GM23248 (cell line): ENCODE measurements at regions not wholly inside any gene's neighbourhood (a gene's known extent, or its start where the extent isn't known, plus 50 kb on each side); places are given as distances from the start of the nearest gene placed in this dataset.

ENCODE experiments used
- DNase-seq: peaks from one replicate; pipeline ENCODE4 v3.0.0-alpha.2; 2015
- H2AFZ ChIP-seq: fragments of 200-600 bp; sonication (generic); 2 replicates; pipeline ENCODE4 v1.6.1; 2016; ENCODE audit warnings: antibody characterized with exemption
- H3F3A ChIP-seq: fragments of 200-600 bp; sonication (generic); 2 replicates; pipeline ENCODE4 v1.6.1; 2016; ENCODE audit warnings: mild to moderate bottlenecking, antibody characterized with exemption, mixed run types; ENCODE audit not compliant: insufficient read depth
- H3K27ac ChIP-seq: fragments of 200-600 bp; sonication (generic); 2 replicates; pipeline ENCODE4 v1.5.1; 2016; ENCODE audit warnings: mild to moderate bottlenecking
- H3K27me3 ChIP-seq: fragments of 200-600 bp; sonication (generic); replicated peaks from 2 replicates; pipeline ENCODE4 v1.6.1; 2016; ENCODE audit warnings: mild to moderate bottlenecking; ENCODE audit not compliant: insufficient read depth
- H3K36me3 ChIP-seq: fragments of 200-600 bp; sonication (generic); 2 replicates; pipeline ENCODE4 v1.6.1; 2016; ENCODE audit warnings: low read depth, mild to moderate bottlenecking
- H3K4me1 ChIP-seq: fragments of 200-600 bp; sonication (generic); 2 replicates; pipeline ENCODE4 v1.6.1; 2016; ENCODE audit warnings: mild to moderate bottlenecking; ENCODE audit not compliant: insufficient read depth
- H3K4me2 ChIP-seq: fragments of 200-600 bp; sonication (generic); one replicate; pipeline ENCODE4 v1.6.1; 2016; ENCODE audit warnings: mild to moderate bottlenecking; ENCODE audit not compliant: unreplicated experiment
- H3K4me3 ChIP-seq: fragments of 200-600 bp; sonication (generic); 2 replicates; pipeline ENCODE4 v1.5.1; 2016; ENCODE audit warnings: mild to moderate bottlenecking
- H3K79me2 ChIP-seq: fragments of 200-600 bp; sonication (generic); 2 replicates; pipeline ENCODE4 v1.6.1; 2016; ENCODE audit warnings: mild to moderate bottlenecking; ENCODE audit not compliant: insufficient read depth
- H3K9ac ChIP-seq: fragments of 200-600 bp; sonication (generic); 2 replicates; pipeline ENCODE4 v1.6.1; 2016; ENCODE audit warnings: mild to moderate bottlenecking
- H3K9me2 ChIP-seq: fragments of 200-600 bp; sonication (generic); 2 replicates; pipeline ENCODE4 v1.6.1; 2016; ENCODE audit warnings: mixed run types, mild to moderate bottlenecking, moderate library complexity; ENCODE audit not compliant: insufficient read depth
- H3K9me3 ChIP-seq: fragments of 200-600 bp; sonication (generic); one replicate; pipeline ENCODE4 v1.6.1; 2017; ENCODE audit warnings: low read depth
- H4K20me1 ChIP-seq: fragments of 200-600 bp; sonication (generic); 2 replicates; pipeline ENCODE4 v1.6.0; 2016; ENCODE audit not compliant: insufficient read depth
- EZH2 ChIP-seq: fragments of 200-600 bp; sonication (generic); IDR thresholded peaks from 2 replicates; pipeline ENCODE4 v1.6.1; 2018; ENCODE audit warnings: antibody characterized with exemption, mild to moderate bottlenecking; ENCODE audit not compliant: insufficient read depth, poor library complexity, severe bottlenecking
- EZH2phosphoT487 ChIP-seq: fragments of 200-600 bp; sonication (generic); IDR thresholded peaks from 2 replicates; pipeline ENCODE4 v1.6.1; 2018; ENCODE audit warnings: antibody characterized with exemption, moderate library complexity, mild to moderate bottlenecking, low read depth; ENCODE audit not compliant: insufficient read depth
- WGBS, 2 experiments: methylation state at CpG; one replicate each; pipeline ENCODE4 v1.1.6; 2015 to 2017; ENCODE audit warnings: low lambda C conversion rate in 2 of 2, low coverage in 1 of 2; ENCODE audit errors: missing lambda C conversion rate in 2 of 2; 5-methylcytosine and 5-hydroxymethylcytosine counted together
- in situ Hi-C: fragments of 300-500 bp; cut with MboI; formaldehyde crosslinking; loops from 2 replicates; pipeline ENCODE4 v1.15.0; 2020

GRCh38 chr5:58145397-58145934, 314.4 kb downstream of the PLK2 start:
- Histone ChIP-seq H3K4me2 (no peak overlapping the region), H2AFZ (no peak overlapping the region), H4K20me1 (no peaks in the 10 kb centered on the region), H3K9me3 (no peaks in the 10 kb centered on the region), H3K4me1 (peaks cover 10% of the 10 kb centered on the region), H3K4me3 (no peak overlapping the region), H3F3A (peaks cover 10% of the 10 kb centered on the region; the same call in 1 of the 2 replicates), H3K27ac (no peak overlapping the region), H3K9me2 (no peaks in the 10 kb centered on the region), H3K27me3 (no peaks in the 10 kb centered on the region), H3K36me3 (no peaks in the 10 kb centered on the region), H3K9ac (no peak overlapping the region), H3K79me2 (no peaks in the 10 kb centered on the region)
- in situ Hi-C loops, result no loop called here
- TF ChIP-seq EZH2 (no peak), EZH2phosphoT487 (no peak)
- no peak for DNase-seq
- 91 to 94% methylated on average over 11 of the region's 11 CpGs for WGBS, 2 experiments

GRCh38 chr5:58143727-58144126, 316.2 kb downstream of the PLK2 start:
- H3K27me3 ChIP-seq, result no peaks in the 10 kb centered on the region
- no peaks in the 10 kb centered on the region for H4K20me1 ChIP-seq
- H3K27ac ChIP-seq, result no peak overlapping the region
- in situ Hi-C loops, result no loop called here
- H3K9me3 ChIP-seq, result no peaks in the 10 kb centered on the region
- H3K9ac ChIP-seq, result no peak overlapping the region
- H3K36me3 ChIP-seq, result no peaks in the 10 kb centered on the region
- 97 to 98% methylated on average over 2 of the region's 2 CpGs for WGBS, 2 experiments
- no peak for DNase-seq
- no peaks in the 10 kb centered on the region for H3K9me2 ChIP-seq
- no peak overlapping the region for H3K4me3 ChIP-seq
- H3F3A ChIP-seq, result peaks cover 2% of the 10 kb centered on the region; the same call in 1 of the 2 replicates
- H2AFZ ChIP-seq, result no peak overlapping the region
- no peak overlapping the region for H3K4me2 ChIP-seq
- TF ChIP-seq EZH2phosphoT487 (no peak), EZH2 (no peak)
- H3K79me2 ChIP-seq, result no peaks in the 10 kb centered on the region
- H3K4me1 ChIP-seq, result no peaks in the 10 kb centered on the region

DNA sequence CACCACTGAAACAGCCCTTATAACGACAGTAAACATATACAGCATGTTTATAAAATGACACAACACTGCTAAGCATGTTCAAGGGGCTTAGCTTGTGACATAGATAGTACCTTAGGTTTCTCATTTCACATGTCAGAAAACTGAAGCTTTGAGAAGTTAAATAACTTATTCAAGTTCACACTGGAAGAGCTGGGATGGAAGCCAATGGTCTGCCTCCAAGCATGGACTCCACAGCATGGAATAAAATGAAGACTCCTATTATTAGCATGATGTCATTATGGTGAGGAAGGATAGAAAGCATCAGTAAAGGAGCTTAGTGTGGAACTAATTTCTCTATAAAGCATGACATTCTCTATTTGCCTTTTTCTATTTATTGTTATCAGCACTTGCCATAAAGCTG, 316.7 kb downstream of the PLK2 start:
- Histone ChIP-seq H3K27me3 (no peaks in the 10 kb centered on the region), H3K27ac (no peak overlapping the region), H2AFZ (no peak overlapping the region), H3K36me3 (no peaks in the 10 kb centered on the region), H3K9me3 (no peaks in the 10 kb centered on the region), H4K20me1 (no peaks in the 10 kb centered on the region), H3F3A (no peaks in the 10 kb centered on the region), H3K4me2 (no peak overlapping the region), H3K9me2 (no peaks in the 10 kb centered on the region), H3K4me3 (no peak overlapping the region), H3K4me1 (no peaks in the 10 kb centered on the region), H3K79me2 (no peaks in the 10 kb centered on the region), H3K9ac (no peak overlapping the region)
- no peak for DNase-seq
- 76 to 78% methylated on average over 1 of the region's 1 CpG for WGBS, 2 experiments
- no peak for TF ChIP-seq EZH2phosphoT487
- TF ChIP-seq EZH2, result no peak
- in situ Hi-C loops, result no loop called here

DNA sequence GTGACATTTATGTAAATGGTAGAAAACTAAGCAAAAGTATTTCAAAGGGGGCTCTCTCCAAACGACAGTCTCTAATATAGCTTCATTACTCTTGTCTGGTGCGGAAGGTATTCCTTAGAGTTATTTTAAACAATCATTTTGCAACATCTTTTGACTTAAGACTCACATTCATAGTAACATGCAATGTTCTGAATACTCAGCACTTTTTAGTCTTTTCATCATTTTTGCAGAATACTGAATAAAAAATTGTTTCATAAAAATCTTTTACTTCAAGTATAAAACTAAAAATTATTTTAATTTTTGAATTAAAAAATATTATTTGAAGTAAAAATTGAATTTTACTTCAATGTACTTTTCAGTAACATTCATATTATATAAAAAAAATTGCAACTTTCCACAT, 321.1 kb downstream of the PLK2 start:
- TF ChIP-seq EZH2 (no peak), EZH2phosphoT487 (no peak)
- 93 to 94% methylated on average over 2 of the region's 2 CpGs for WGBS, 2 experiments

DNA sequence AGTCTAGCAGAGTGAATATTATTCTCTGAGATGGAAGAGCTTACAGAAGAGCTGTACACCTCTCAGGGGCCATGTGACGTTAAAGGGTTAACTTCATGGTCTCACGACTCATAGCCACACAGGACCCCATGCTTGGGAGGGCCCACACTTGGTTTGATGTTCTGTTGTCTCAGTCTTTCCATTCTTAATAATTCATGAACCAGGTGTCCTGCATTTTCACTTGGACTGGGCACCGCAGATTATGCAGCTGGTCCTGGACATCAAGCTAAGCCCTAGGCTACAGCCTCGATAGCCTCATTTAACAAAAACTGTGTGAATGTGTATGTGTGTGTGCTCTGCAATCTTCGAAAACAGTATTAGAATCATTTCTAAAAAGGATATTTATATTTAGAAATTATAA, 323.5 kb downstream of the PLK2 start:
- DNase-seq, result no peak
- 79 to 83% methylated on average over 5 of the region's 5 CpGs for WGBS, 2 experiments

More for the DNA sequence above, 321.1 kb downstream of the PLK2 start:
- in situ Hi-C loops, result no loop called here
- Histone ChIP-seq H3K4me2 (no peak overlapping the region), H3K27ac (no peak overlapping the region), H3K36me3 (no peaks in the 10 kb centered on the region), H3K4me1 (peaks cover 20% of the 10 kb centered on the region), H3K79me2 (no peaks in the 10 kb centered on the region), H2AFZ (no peak overlapping the region), H3K9me2 (no peaks in the 10 kb centered on the region), H3F3A (peaks cover 21% of the 10 kb centered on the region), H3K27me3 (no peaks in the 10 kb centered on the region), H4K20me1 (no peaks in the 10 kb centered on the region), H3K9me3 (no peaks in the 10 kb centered on the region), H3K4me3 (no peak overlapping the region), H3K9ac (no peak overlapping the region)
- no peak for DNase-seq

More for the DNA sequence above, 323.5 kb downstream of the PLK2 start:
- no peaks in the 10 kb centered on the region for H4K20me1 ChIP-seq
- no peaks in the 10 kb centered on the region for H3K79me2 ChIP-seq
- no peaks in the 10 kb centered on the region for H3K9me2 ChIP-seq
- H3K9ac ChIP-seq, result no peak overlapping the region
- no peaks in the 10 kb centered on the region for H3K36me3 ChIP-seq
- TF ChIP-seq EZH2phosphoT487 (no peak), EZH2 (no peak)
- in situ Hi-C loops, result no loop called here
- no peak overlapping the region for H3K27ac ChIP-seq
- no peak overlapping the region for H3K4me2 ChIP-seq
- peaks cover 25% of the 10 kb centered on the region for H3K4me1 ChIP-seq
- H3K27me3 ChIP-seq, result no peaks in the 10 kb centered on the region
- no peaks in the 10 kb centered on the region for H3K9me3 ChIP-seq
- H2AFZ ChIP-seq, result no peak overlapping the region
- no peak overlapping the region for H3K4me3 ChIP-seq
- H3F3A ChIP-seq, result peaks cover 30% of the 10 kb centered on the region
